GM21390 (cell line): ENCODE measurements at regions not wholly inside any gene's neighbourhood (a gene's known extent, or its start where the extent isn't known, plus 50 kb on each side); places are given as distances from the start of the nearest gene placed in this dataset.
A peak's percentile ranks its signal among the peaks of the same experiment; 100 is the strongest.
"Not testable (repeated sequence)": the region's sequence is repeated elsewhere in the genome, so short reads cannot be mapped to it uniquely, and the experiment has no call there.

Experiments
- ATAC-seq: cut with Tn5 transposase; IDR thresholded peaks from one replicate; pipeline ENCODE4 v1.9.1; 2021; ENCODE audit not compliant: unreplicated experiment

- ATAC-seq: peak; percentile 63
These were observed 129.2 kb downstream of the ARHGAP11B start for GRCh38 chr15:30755036-30755687.

GRCh38 chr15:30760633-30761032 lies 134.7 kb downstream of the ARHGAP11B start:
- not testable (repeated sequence) for ATAC-seq

- ATAC-seq: not testable (repeated sequence)
These were observed 135.4 kb downstream of the ARHGAP11B start for GRCh38 chr15:30761365-30761764.

GRCh38 chr15:30769390-30770124 lies 134.2 kb upstream of the FAN1 start:
- not testable (repeated sequence) for ATAC-seq

- ATAC-seq: no peak
These were observed 133.0 kb upstream of the FAN1 start for GRCh38 chr15:30770759-30771158.

- no peak for ATAC-seq
These were observed 120.7 kb upstream of the FAN1 start for GRCh38 chr15:30783019-30783418.

GRCh38 chr15:30788595-30788994 lies 115.1 kb upstream of the FAN1 start:
- no peak for ATAC-seq

GRCh38 chr15:30791239-30792175 lies 112.2 kb upstream of the FAN1 start:
- no peak for ATAC-seq

GRCh38 chr15:30792843-30793242 lies 110.9 kb upstream of the FAN1 start:
- ATAC-seq: not testable (repeated sequence)

- ATAC-seq: no peak
These were observed 109.3 kb upstream of the FAN1 start for GRCh38 chr15:30794388-30794787.

- ATAC-seq: not testable (repeated sequence)
These were observed 104.2 kb upstream of the FAN1 start for GRCh38 chr15:30799565-30799964.

GRCh38 chr15:30801140-30801895 lies 102.4 kb upstream of the FAN1 start:
- ATAC-seq: not testable (repeated sequence)

- ATAC-seq: not testable (repeated sequence)
These were observed 101.7 kb upstream of the FAN1 start for GRCh38 chr15:30802001-30802400.

- not testable (repeated sequence) for ATAC-seq
These were observed 100.0 kb upstream of the FAN1 start for GRCh38 chr15:30803703-30804102.

- no peak for ATAC-seq
These were observed 87.3 kb upstream of the FAN1 start for GRCh38 chr15:30816430-30816829.

GRCh38 chr15:30823068-30823813 lies 80.5 kb upstream of the FAN1 start:
- ATAC-seq: peak; percentile 93

- ATAC-seq: no peak
These were observed 79.1 kb upstream of the FAN1 start for GRCh38 chr15:30824518-30825195.

- ATAC-seq: no peak
These were observed 76.0 kb upstream of the FAN1 start for GRCh38 chr15:30827625-30828303.

GRCh38 chr15:30828304-30828639 lies 75.4 kb upstream of the FAN1 start:
- not testable (repeated sequence) for ATAC-seq
